GM12864 (cell line): ENCODE measurements at regions not wholly inside any gene's neighbourhood (a gene's known extent, or its start where the extent isn't known, plus 50 kb on each side); places are given as distances from the start of the nearest gene placed in this dataset.

Experiments
- DNase-seq: peaks from one replicate; pipeline ENCODE4 v3.0.0-alpha.2; 2011; ENCODE audit warnings: low read depth
- H3K4me3 ChIP-seq: 2 replicates; pipeline ENCODE4 v1.5.1; 2011; ENCODE audit warnings: mild to moderate bottlenecking, low read depth, low read length, control low read depth
- TF ChIP-seq, protein P1 (sequence below): IDR thresholded peaks from 2 replicates; pipeline ENCODE4 v1.5.1; 2011; ENCODE audit warnings: low read depth, mild to moderate bottlenecking, moderate library complexity, low read length, control low read depth, inconsistent platforms; ENCODE audit errors: missing control alignments

DNA sequence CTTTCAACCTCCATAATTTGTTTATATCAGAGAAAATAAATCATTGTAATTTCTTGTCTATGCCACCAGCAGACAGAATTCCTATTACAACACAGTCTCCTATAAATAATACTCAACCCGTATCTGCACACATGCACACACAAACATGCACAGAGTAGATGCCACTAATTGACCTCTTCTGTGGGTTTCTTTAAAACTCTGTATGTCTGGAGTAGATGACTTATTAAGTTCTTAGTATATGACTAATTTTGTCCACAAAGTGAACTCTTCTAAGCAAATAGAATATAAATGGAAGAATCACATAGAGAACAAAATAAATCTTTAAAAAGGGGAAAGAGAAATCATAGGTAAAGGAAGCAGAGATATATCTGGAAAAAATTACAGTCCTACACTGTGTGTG lies 452.3 kb downstream of the MTRR start:
- no peak overlapping the region for H3K4me3 ChIP-seq
- TF ChIP-seq, protein P1, sequence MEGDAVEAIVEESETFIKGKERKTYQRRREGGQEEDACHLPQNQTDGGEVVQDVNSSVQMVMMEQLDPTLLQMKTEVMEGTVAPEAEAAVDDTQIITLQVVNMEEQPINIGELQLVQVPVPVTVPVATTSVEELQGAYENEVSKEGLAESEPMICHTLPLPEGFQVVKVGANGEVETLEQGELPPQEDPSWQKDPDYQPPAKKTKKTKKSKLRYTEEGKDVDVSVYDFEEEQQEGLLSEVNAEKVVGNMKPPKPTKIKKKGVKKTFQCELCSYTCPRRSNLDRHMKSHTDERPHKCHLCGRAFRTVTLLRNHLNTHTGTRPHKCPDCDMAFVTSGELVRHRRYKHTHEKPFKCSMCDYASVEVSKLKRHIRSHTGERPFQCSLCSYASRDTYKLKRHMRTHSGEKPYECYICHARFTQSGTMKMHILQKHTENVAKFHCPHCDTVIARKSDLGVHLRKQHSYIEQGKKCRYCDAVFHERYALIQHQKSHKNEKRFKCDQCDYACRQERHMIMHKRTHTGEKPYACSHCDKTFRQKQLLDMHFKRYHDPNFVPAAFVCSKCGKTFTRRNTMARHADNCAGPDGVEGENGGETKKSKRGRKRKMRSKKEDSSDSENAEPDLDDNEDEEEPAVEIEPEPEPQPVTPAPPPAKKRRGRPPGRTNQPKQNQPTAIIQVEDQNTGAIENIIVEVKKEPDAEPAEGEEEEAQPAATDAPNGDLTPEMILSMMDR: no peak
- no peak for DNase-seq

DNA sequence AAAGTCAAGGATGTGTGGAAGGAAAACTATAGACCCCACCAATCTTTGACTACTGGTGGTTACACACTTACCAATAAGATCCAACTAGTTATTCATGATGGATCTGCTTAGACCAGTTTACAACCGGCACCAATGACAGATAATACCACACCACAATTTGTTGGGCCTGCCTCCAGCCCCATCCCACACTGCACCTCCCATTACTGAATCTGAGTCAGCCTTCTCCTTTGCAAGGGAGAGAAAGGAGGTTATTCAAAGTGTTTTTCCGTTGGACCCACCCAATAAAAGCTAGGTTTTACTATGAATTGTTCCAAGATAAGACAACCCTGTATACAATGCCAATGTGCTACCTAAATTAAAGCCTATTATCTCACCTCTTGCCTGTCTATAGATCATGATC lies 453.5 kb downstream of the MTRR start:
- DNase-seq: no peak
- TF ChIP-seq, protein P1: no peak
- no peak overlapping the region for H3K4me3 ChIP-seq

DNA sequence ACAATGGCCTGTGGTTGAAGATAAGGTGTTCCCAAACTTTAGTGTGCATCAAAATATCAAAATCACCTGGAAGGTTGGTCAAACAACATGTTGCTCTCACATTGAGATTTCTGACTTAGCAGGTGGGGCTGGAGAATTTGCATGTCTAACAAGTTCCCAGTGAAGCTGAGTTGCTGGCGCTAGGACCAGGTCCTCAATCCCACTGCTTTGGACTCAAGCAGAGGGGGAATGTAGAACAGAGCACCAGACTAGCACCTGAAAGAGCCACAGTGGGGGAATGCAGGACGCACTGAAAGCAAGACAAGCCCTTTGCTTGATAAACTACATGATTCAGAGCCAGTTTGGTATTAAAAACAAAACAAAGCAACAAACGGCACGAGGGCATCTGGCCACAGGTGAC lies 458.1 kb downstream of the MTRR start:
- no peak overlapping the region for H3K4me3 ChIP-seq
- DNase-seq: no peak
- TF ChIP-seq, protein P1: no peak

DNA sequence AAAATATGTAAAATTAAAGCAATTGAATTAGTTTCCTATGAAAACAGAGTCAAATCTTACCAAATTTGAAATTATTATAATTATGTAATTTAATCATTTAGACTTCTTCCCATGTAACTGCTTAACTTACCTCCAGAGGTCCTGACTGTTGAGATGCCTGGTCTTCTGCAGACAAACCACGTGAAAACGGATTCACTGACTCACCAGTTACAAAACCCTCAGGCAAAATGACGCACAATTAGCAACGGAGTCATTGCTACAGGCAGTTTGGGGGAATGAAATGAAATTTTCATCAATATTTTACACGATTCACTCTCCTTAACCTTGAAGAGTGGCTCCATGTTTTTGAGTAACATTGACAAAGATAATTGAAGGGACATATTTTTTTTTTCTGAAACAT lies 460.8 kb downstream of the MTRR start:
- TF ChIP-seq, protein P1: no peak
- H3K4me3 ChIP-seq: no peak overlapping the region
- no peak for DNase-seq

DNA sequence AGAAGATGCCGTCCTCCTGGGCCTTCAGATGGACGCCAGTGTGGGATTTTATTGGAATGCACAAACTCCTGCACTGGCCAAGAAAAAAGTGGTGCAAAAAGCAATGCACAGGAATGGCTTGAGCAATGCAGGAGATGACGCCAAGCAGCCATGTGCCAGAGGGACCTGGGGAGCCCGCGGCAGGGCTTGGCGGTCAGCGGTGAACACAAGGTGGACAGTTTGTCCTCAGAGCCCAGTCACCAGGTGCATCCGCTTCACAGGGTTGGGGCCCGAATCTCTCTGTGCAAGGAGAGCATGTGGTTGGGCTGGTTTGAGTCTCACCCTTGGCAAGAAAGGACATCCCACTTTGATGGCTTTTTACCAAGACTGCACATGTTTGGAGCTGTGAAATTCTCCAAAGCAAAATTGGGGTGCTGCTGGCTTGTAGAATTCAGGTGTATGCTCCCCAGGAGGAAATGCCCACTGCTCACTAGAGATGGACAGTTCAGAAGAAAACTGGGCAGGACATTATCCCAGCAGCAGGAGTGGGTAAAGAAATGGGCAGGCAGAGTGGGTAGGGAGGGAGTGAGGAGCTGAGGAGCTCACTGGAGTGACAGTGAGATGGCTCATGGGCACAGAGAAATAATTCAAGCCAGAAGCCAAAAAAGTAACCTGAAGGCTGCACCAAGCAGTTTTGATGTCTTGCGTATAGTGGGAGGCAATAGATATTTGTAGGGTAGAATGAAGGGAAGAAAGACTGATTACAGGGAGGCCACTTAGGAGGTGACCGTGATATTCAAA lies 463.9 kb downstream of the MTRR start:
- TF ChIP-seq, protein P1: no peak
- no peak overlapping the region for H3K4me3 ChIP-seq
- no peak for DNase-seq

DNA sequence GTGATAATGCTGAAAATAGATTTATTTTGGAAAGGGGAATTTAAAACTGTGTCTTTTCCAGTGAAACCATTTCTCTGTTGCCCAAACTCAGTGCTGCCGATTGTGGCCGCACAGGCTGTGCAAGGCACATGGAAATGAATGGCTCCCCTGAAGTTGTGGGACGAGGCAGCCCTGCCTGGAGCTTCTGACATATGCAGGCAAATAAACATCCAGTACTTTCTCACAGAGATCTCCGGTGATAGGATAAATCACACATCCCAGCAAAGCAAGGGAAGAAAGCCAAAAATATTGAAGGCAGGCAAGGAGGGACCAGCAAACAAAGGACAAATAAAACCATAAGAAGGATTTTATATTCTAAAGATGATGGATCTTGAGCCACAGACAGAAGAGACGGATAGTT lies 464.5 kb downstream of the MTRR start:
- no peak overlapping the region for H3K4me3 ChIP-seq
- DNase-seq: no peak
- TF ChIP-seq, protein P1: no peak

DNA sequence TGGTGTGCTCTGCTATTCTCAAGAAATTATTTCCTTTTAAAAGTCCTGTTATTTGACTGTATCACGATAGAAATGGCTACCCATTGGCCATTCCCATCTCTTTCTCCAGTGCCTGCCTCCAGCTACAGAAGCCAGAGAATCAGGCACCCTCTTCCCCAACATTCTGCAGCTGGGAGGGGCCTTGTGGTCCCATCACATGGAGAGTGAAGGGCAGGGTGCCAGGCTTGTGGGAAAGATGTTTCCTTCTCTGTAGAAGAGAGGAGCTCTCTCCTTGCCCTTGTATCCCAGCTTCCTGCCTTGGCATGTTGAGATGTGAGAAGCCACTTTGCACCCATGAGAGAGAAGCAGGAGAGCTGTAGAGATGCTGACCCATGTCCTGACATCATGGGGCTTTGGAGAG lies 465.0 kb downstream of the MTRR start:
- no peak for DNase-seq
- H3K4me3 ChIP-seq: no peak overlapping the region
- TF ChIP-seq, protein P1: no peak
